HFF-Myc (cell line): ENCODE measurements at regions not wholly inside any gene's neighbourhood (a gene's known extent, or its start where the extent isn't known, plus 50 kb on each side); places are given as distances from the start of the nearest gene placed in this dataset.

Experiments
- DNase-seq: peaks from one replicate; pipeline ENCODE4 v3.0.0-alpha.2; 2011; ENCODE audit warnings: low read depth; ENCODE audit errors: extremely low read depth
- H3K4me3 ChIP-seq: replicated peaks from 2 replicates; pipeline ENCODE4 v1.5.1; 2011; ENCODE audit warnings: low read depth, mild to moderate bottlenecking, control low read depth, low read length
- TF ChIP-seq, protein P1 (sequence below): IDR thresholded peaks from 2 replicates; pipeline ENCODE4 v1.5.1; 2012; ENCODE audit warnings: mild to moderate bottlenecking, low read depth, low read length, control low read depth; ENCODE audit errors: missing control alignments

DNA sequence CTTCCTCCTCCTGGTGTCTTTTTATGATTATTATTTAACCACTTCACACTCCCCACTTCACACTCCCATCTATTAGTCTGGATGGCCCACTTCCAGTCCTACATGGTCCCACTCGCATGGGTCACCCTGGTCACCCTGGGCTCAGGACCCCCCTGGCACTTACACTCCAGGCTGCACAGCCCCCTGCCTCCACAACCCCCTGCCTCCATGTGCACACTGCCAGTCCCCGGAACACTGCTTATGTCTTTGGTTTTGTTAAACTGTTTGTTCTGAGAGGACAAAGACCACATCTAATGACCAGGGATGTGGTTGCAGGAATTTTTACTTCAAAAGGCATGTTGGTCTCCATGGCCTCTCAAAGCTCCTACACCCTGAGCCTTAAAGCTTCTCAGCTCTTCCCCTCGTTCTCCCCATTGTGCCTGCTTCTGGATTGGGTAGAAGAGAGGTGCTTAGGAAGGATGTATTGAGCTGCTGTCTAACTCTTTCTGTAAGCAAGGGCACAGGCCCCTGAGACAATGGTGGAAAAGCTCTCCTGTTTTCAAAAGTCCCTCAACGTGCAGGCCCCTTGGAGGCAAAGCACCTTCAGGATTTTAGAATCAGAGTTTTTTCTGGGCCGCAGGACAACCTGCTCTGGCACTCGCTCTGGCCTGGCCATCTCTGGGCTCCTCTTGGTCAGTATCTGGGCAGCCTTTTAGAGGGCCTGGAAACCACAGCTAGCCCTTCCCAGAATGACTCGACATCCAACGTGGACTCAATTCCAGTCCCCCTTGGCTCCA lies 150.0 kb upstream of the HAAO start:
- H3K4me3 ChIP-seq, result no peak overlapping the region
- TF ChIP-seq, protein P1, sequence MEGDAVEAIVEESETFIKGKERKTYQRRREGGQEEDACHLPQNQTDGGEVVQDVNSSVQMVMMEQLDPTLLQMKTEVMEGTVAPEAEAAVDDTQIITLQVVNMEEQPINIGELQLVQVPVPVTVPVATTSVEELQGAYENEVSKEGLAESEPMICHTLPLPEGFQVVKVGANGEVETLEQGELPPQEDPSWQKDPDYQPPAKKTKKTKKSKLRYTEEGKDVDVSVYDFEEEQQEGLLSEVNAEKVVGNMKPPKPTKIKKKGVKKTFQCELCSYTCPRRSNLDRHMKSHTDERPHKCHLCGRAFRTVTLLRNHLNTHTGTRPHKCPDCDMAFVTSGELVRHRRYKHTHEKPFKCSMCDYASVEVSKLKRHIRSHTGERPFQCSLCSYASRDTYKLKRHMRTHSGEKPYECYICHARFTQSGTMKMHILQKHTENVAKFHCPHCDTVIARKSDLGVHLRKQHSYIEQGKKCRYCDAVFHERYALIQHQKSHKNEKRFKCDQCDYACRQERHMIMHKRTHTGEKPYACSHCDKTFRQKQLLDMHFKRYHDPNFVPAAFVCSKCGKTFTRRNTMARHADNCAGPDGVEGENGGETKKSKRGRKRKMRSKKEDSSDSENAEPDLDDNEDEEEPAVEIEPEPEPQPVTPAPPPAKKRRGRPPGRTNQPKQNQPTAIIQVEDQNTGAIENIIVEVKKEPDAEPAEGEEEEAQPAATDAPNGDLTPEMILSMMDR, result no peak
- DNase-seq, result no peak

DNA sequence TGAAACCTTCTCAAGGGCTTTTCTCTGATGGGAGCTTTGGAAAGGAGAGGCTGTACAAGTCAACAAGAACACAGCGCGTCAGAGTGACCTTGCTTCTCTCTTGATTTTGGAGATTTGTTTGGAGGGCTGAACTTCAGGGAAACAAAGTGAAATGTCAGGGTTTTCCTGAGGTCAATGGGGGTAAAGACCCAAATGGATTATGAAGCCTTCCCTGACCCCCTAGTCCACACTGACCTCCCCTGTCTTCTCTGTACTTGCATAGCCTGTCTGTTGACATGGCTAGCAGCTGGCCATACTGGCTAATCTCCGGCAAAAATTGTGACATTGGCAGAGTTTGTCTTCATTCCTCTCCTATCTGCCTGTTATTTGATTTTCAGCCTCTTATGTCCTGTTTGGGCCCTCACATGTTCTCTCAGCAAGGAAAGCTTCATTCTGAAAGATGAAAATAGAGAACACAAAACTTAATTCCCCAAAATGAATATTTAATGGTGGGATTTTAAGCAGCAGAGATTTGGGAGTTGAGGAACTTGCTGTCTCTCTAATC lies 149.3 kb upstream of the HAAO start:
- H3K4me3 ChIP-seq, result no peak overlapping the region
- TF ChIP-seq, protein P1, result no peak
- DNase-seq, result no peak

DNA sequence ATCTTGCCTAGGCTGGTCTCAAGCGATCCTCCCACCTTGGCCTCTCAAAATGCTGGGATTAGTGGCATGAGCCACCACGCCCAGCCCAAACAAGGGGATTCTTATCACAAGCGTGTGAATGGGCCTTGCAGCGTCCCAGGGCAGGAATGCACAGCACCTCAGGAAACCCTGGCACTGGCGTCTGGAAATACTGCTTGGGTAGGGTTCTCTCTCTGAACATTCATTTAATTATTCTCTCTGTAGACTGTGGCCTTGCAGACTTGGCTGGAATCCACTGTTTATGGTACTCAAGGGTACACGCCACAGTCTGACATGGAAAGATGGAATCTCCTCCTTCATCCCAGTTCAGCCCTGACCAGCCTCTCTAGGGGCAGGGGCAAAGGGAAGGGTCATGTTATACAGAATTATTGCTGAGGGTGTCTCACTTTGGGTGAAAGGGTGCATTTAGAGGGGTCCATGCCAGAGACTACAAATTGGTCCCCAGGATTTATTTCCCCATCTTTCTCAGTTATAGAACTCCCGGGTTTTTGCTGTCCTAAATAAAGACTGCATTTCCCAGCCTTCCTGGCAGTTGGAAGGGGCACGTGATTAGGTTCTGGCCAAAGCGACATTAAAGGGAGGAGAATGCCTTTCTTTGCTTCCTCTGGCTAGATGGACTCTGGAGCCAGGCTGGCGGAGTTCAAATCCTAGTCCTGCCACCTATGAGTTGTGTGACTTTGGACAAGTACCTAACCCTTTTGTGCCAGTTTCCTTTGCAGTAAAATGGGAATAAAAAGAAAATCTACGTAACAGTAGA lies 147.2 kb upstream of the HAAO start:
- DNase-seq, result no peak
- TF ChIP-seq, protein P1, result no peak
- H3K4me3 ChIP-seq, result no peak overlapping the region

DNA sequence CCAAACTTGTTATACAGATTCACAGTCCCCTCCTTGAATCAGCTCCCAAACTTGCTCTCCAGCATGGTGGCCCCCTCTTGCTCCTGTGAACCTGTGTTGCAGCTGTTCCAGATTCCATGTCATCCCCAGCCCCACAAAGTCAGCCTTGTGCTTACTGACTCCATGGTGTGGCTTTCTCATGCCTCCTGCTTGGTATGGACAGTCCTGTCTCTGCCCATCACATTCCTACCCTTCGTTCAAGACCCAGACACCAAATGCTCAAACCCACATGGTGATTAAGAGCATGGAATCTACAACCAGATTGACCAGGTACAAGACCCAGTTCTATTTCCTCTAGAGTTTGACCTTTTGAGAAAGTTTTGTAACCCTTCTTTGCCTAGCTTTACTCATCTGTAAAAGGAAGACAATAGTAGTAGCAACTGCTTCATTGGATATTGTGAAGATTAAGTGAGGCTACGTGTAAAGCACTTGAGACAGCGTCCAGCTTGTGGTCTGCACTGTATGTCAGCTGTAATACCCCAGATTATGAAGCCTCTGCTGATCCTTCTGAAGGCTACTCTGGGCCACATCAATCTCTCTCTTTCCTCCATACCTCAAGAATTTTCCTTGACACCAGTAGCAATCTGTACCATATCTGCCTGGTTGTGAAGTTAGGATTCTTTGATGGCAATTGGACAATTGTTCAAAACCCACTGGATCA lies 146.4 kb upstream of the HAAO start:
- H3K4me3 ChIP-seq, result no peak overlapping the region
- TF ChIP-seq, protein P1, result no peak
- no peak for DNase-seq

DNA sequence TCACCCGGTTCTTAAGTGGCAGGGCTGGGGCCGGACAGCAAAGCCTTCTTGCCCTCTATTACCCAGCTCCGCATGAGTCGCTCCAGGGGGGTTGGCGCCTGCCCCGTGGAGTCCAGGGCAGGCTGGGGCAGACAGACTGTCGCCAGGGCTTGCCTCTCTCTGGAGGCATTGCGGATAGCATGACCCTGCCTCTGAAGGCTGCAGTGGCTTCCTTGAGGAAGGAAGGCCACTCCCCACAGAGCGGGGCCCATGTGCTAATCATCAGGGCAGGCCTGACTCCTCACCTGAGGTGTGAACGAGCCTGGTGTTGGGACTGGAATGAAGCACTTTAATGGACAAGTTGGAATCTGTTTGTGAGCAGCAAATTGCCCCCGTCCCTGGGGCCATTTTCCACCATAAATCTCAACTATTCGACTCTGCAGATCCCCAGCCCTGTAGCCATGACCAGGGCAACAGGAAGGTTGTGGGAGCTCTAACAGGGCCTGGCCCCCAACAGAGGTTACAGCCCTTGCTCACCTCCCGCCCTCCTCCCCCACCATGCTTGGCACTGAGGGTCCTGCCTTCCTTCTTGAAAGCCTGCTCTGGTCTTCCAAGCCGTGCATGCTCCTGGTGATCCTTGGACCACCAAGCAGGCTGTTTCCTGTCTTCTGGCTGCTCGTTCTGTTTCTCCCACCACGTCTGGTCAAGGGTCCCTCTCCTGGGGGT lies 144.9 kb upstream of the HAAO start:
- TF ChIP-seq, protein P1, result no peak
- no peak overlapping the region for H3K4me3 ChIP-seq
- no peak for DNase-seq
